Ovary (tissue), 3 donors: ENCODE measurements at regions not wholly inside any gene's neighbourhood (a gene's known extent, or its start where the extent isn't known, plus 50 kb on each side); places are given as distances from the start of the nearest gene placed in this dataset.

Source experiments
- CTCF ChIP-seq, 3 donors: fragments of 450-650 bp in 2 of 3; fragments of 200-600 bp in 1 of 3; IDR thresholded peaks; one replicate each; pipeline versions ENCODE4 v1.5.1 to v1.8.0; 2016 to 2022; ENCODE audit warnings: antibody characterized with exemption in 3 of 3, mild to moderate bottlenecking in 1 of 3
- EP300 ChIP-seq: sonication (generic); formaldehyde crosslinking; IDR thresholded peaks from one replicate; pipeline ENCODE4 v1.6.1; 2017; ENCODE audit warnings: antibody characterized with exemption
- POLR2A ChIP-seq: fragments of 450-650 bp; IDR thresholded peaks from one replicate; pipeline ENCODE4 v1.6.1; 2017; ENCODE audit warnings: antibody characterized with exemption, mild to moderate bottlenecking, moderate library complexity
- donor health status: DM: no; HTN: no; CAD: no.

GRCh38 chr6:151747896-151748295 is 59.6 kb upstream of the ESR1 start:
- no peak for TF ChIP-seq CTCF (IDR thresholded peaks at IDR 0.05)
- TF ChIP-seq POLR2A: no peak
- no peak for TF ChIP-seq EP300
